GM12878 (cell line): ENCODE measurements at regions not wholly inside any gene's neighbourhood (a gene's known extent, or its start where the extent isn't known, plus 50 kb on each side); places are given as distances from the start of the nearest gene placed in this dataset.

Experiments
- ATAC-seq: fragments of 200-7000 bp; cut with Tn5 transposase; 3 replicates; pipeline ENCODE4 v1.9.1; 2020; ENCODE audit warnings: mild to moderate bottlenecking, moderate library complexity
- BruUV-seq: library from RNA; stranded (reverse); fragments of 400-500 nt; replicated peaks from 2 replicates; lab custom pipeline; 2021; lab: Mats Ljungman, UMichigan
- CTCF ChIA-PET: fragments of 300-600 bp; sonication (Branson Sonifier 250); formaldehyde crosslinking; extraction: SDS; loops from one replicate; lab custom pipeline; 2021; ENCODE audit warnings: inconsistent platforms; lab: Yijun Ruan, JAX
- POLR2A ChIA-PET: fragments of 350-600 bp; formaldehyde crosslinking; extraction: SDS; loops from one replicate; lab custom pipeline; 2021; ENCODE audit warnings: inconsistent platforms; lab: Charles Lee
- RAD21 ChIA-PET: fragments of 300-600 bp; sonication (Branson Sonifier 250); formaldehyde crosslinking; loops from one replicate; lab custom pipeline; 2023; ENCODE audit warnings: antibody characterized with exemption; ENCODE audit not compliant: unreplicated experiment; lab: Charles Lee
- SMC1A ChIA-PET: fragments of 300-600 bp; sonication (Branson Sonifier 250); formaldehyde crosslinking; loops from one replicate; lab custom pipeline; 2023; ENCODE audit not compliant: unreplicated experiment, uncharacterized antibody; lab: Charles Lee
- DNase-seq: peaks from one replicate; pipeline ENCODE4 v3.0.0-alpha.2; 2011; ENCODE audit warnings: low read depth, low spot score
- FAIRE-seq: peaks from 3 replicates; lab custom pipeline; 2011; peaks lifted over from hg19 to GRCh38; lab: Jason Lieb, UNC
- H2AFZ ChIP-seq: 2 replicates; pipeline ENCODE4 v1.6.0; 2011; ENCODE audit warnings: low read depth, low read length, control low read depth; ENCODE audit not compliant: control insufficient read depth
- H3K27ac ChIP-seq: 2 replicates; pipeline ENCODE4 v1.5.1; 2011; ENCODE audit warnings: control low read depth; ENCODE audit not compliant: control insufficient read depth, insufficient read depth
- H3K27me3 ChIP-seq, 2 experiments: replicated peaks in 1 of 2; 2 replicates each; pipeline versions ENCODE4 v1.6.0 to v1.6.1; 2011; ENCODE audit warnings: low read length in 1 of 2; ENCODE audit not compliant: control insufficient read depth in 2 of 2, insufficient read depth in 2 of 2
- H3K36me3 ChIP-seq, 2 experiments: 2 replicates each; pipeline ENCODE4 v1.5.1; 2011; ENCODE audit warnings: low read length in 1 of 2; ENCODE audit not compliant: control insufficient read depth in 2 of 2, insufficient read depth in 2 of 2
- H3K4me1 ChIP-seq: 2 replicates; pipeline ENCODE4 v1.6.1; 2011; ENCODE audit warnings: mild to moderate bottlenecking, low read length, moderate library complexity, mixed read lengths; ENCODE audit not compliant: control insufficient read depth, insufficient read depth
- H3K4me2 ChIP-seq: 2 replicates; pipeline ENCODE4 v1.6.0; 2011; ENCODE audit warnings: control low read depth; ENCODE audit not compliant: control insufficient read depth, insufficient read depth
- H3K4me3 ChIP-seq: fragments of 200-600 bp; sonication (generic); 2 replicates; pipeline ENCODE4 v1.5.1; 2016
- H3K79me2 ChIP-seq: 2 replicates; pipeline ENCODE4 v1.6.0; 2011; ENCODE audit warnings: low read length; ENCODE audit not compliant: control insufficient read depth, insufficient read depth
- H3K9ac ChIP-seq: 2 replicates; pipeline ENCODE4 v1.8.0; 2011; ENCODE audit warnings: low read length, control low read depth, mixed read lengths; ENCODE audit not compliant: control insufficient read depth, insufficient read depth
- H3K9me3 ChIP-seq: replicated peaks from 3 replicates; pipeline ENCODE4 v1.5.1; 2011; ENCODE audit warnings: mild to moderate bottlenecking, low read length; ENCODE audit not compliant: control insufficient read depth, insufficient read depth
- H4K20me1 ChIP-seq: 2 replicates; pipeline ENCODE4 v1.6.0; 2011; ENCODE audit not compliant: control insufficient read depth, insufficient read depth
- BCL3 ChIP-seq: IDR thresholded peaks from 2 replicates; pipeline ENCODE4 v1.6.1; 2011; ENCODE audit warnings: borderline replicate concordance, low read depth, mild to moderate bottlenecking, moderate library complexity, low read length; ENCODE audit not compliant: insufficient read depth, poor library complexity, severe bottlenecking
- CEBPB ChIP-seq, 2 experiments: fragments of 150-350 bp in 1 of 2; IDR thresholded peaks; 2 replicates each; pipeline ENCODE4 v1.6.1; 2012 to 2014; ENCODE audit warnings: low read depth in 2 of 2, low read length in 2 of 2, borderline replicate concordance in 1 of 2, inconsistent platforms in 1 of 2
- CHD4 ChIP-seq: fragments of 200-600 bp; sonication (generic); IDR thresholded peaks from 2 replicates; pipeline ENCODE4 v1.6.1; 2016; ENCODE audit warnings: mild to moderate bottlenecking
- DPF2 ChIP-seq: fragments of 450-650 bp; IDR thresholded peaks from 2 replicates; pipeline ENCODE4 v1.6.1; 2017; ENCODE audit warnings: mild to moderate bottlenecking
- EP300 ChIP-seq, 2 experiments: fragments of 150-350 bp in 1 of 2; IDR thresholded peaks; 2 replicates each; pipeline ENCODE4 v1.6.1; 2011 to 2012; ENCODE audit warnings: low read depth in 2 of 2, low read length in 2 of 2, borderline replicate concordance in 1 of 2, improper control_type of control experiment in 1 of 2, inconsistent platforms in 1 of 2; ENCODE audit not compliant: control insufficient read depth in 1 of 2
- NR2C2 ChIP-seq: IDR thresholded peaks from 2 replicates; pipeline ENCODE4 v1.6.1; 2011; ENCODE audit warnings: borderline replicate concordance, low read depth; ENCODE audit not compliant: control insufficient read depth, insufficient read length
- PRDM15 ChIP-seq: fragments of 450-650 bp; formaldehyde crosslinking; IDR thresholded peaks from 2 replicates; pipeline ENCODE4 v1.4.0; 2020; ENCODE audit warnings: mild to moderate bottlenecking, moderate library complexity
- SREBF2 ChIP-seq: IDR thresholded peaks from 2 replicates; pipeline ENCODE4 v1.6.1; 2012; ENCODE audit warnings: mild to moderate bottlenecking, low read length
- ZBTB4 ChIP-seq: fragments of 450-650 bp; formaldehyde crosslinking; IDR thresholded peaks from 2 replicates; pipeline ENCODE4 v1.4.0; 2022; ENCODE audit warnings: mild to moderate bottlenecking, moderate library complexity
- ZNF687 ChIP-seq: fragments of 450-650 bp; IDR thresholded peaks from 2 replicates; pipeline ENCODE4 v1.6.1; 2017; ENCODE audit warnings: mild to moderate bottlenecking, moderate library complexity
- ZZZ3 ChIP-seq: IDR thresholded peaks from 2 replicates; pipeline ENCODE4 v1.6.1; 2011; ENCODE audit warnings: low read depth; ENCODE audit not compliant: control insufficient read depth, insufficient read length
- WGBS: methylation state at CpG from one replicate; pipeline ENCODE4 v1.1.6; 2016; ENCODE audit warnings: low lambda C conversion rate; ENCODE audit not compliant: insufficient replicate concordance, insufficient coverage; ENCODE audit errors: missing lambda C conversion rate; 5-methylcytosine and 5-hydroxymethylcytosine counted together
- in situ Hi-C: fragments of 300-500 bp; cut with MboI; formaldehyde crosslinking; loops from 9 replicates; pipeline ENCODE4 v1.14.3; 2018; ENCODE audit warnings: mixed read lengths
- intact Hi-C: fragments of 100-400 bp; cut with micrococcal nuclease; formaldehyde crosslinking; loops from one replicate; pipeline ENCODE4 v1.14.2; 2022; ENCODE audit not compliant: unreplicated experiment

GRCh38 chr1:78292361-78292760 lies 198.4 kb upstream of the PTGFR start:
- Histone ChIP-seq H3K36me3 (no peaks in the 10 kb centered on the region), H3K9me3 (no peaks in the 10 kb centered on the region), H3K4me3 (no peak overlapping the region), H2AFZ (no peak overlapping the region), H4K20me1 (no peaks in the 10 kb centered on the region), H3K9ac (no peak overlapping the region), H3K27ac (no peak overlapping the region), H3K4me1 (no peaks in the 10 kb centered on the region), H3K4me2 (no peak overlapping the region), H3K27me3 (no peaks in the 10 kb centered on the region), H3K79me2 (no peaks in the 10 kb centered on the region)
- intact Hi-C loops, result no loop called here
- ChIA-PET CTCF (interaction anchor here (0.9 kb wide), 1 partner anchor 8 kb away, joined by 3 read pairs; no protein-coding TSS in a partner anchor), POLR2A (no interaction called here), RAD21 (no interaction called here), SMC1A (no interaction called here)
- in situ Hi-C loops, result no loop called here
- BruUV-seq, result no TSS peak
- DNase-seq (no peak), FAIRE-seq (no peak), ATAC-seq (no peak)
- 16% methylated on average over 3 of the region's 3 CpGs for WGBS
- TF ChIP-seq EP300 (IDR thresholded peaks at IDR 0.05; ENCODE audit: borderline replicate concordance in 1 of 2, control insufficient read depth in 1 of 2, low read depth in 2 of 2, low read length in 2 of 2) (no peak), NR2C2 (no peak), SREBF2 (no peak), DPF2 (no peak), BCL3 (no peak), CEBPB (IDR thresholded peaks at IDR 0.05; ENCODE audit: borderline replicate concordance in 1 of 2, low read depth in 2 of 2, low read length in 2 of 2) (no peak), ZNF687 (no peak), CHD4 (no peak), PRDM15 (CRISPR knock-in tag) (no peak), ZZZ3 (no peak), ZBTB4 (CRISPR knock-in tag) (no peak)
